GM12891 (cell line): ENCODE measurements at regions not wholly inside any gene's neighbourhood (a gene's known extent, or its start where the extent isn't known, plus 50 kb on each side); places are given as distances from the start of the nearest gene placed in this dataset.

Experiments used
- POLR2A ChIP-seq: IDR thresholded peaks from 2 replicates; pipeline ENCODE4 v1.6.1; 2011; ENCODE audit warnings: low read depth, low read length, control low read depth
- POLR2AphosphoS5 ChIP-seq: IDR thresholded peaks from 2 replicates; pipeline ENCODE4 v1.6.1; 2011; ENCODE audit warnings: low read depth, low read length, control low read depth
- POU2F2 ChIP-seq: IDR thresholded peaks from 2 replicates; pipeline ENCODE4 v1.6.1; 2011; ENCODE audit warnings: low read depth, mild to moderate bottlenecking, control low read depth, low read length, moderate library complexity
- TAF1 ChIP-seq: IDR thresholded peaks from 2 replicates; pipeline ENCODE4 v1.6.1; 2011; ENCODE audit warnings: low read depth, low read length, control low read depth

DNA sequence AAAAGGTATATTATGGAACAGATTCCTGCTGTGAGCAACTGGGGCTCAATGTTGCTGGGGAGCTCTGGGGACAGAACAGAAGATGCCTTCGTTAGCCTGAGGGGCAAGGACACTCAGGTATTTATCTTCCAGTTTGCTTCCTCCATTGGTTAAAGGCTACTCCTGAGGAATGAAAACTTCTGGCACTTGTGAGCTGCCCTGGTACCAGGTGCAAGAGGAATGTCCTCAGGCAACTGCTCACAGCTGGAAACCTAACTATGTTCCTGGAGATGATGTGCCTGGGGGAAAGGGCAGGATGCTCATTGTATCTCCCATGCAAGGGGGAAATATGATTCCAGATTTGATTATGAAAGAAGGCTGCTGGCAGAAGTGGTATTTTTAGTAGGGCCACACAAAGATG is 54.0 kb upstream of the BBX start:
- no peak for TF ChIP-seq POLR2A
- no peak for TF ChIP-seq POU2F2
- no peak for TF ChIP-seq POLR2AphosphoS5
- TF ChIP-seq TAF1: no peak
